ENCODE measurements at regions not wholly inside any gene's neighbourhood (a gene's known extent, or its start where the extent isn't known, plus 50 kb on each side); places are given as distances from the start of the nearest gene placed in this dataset.
A peak's percentile ranks its signal among the peaks of the same experiment; 100 is the strongest.

- Histone ChIP-seq H3K36me3 (no peaks in the 10 kb centered on the region), H3K4me3 (no peak overlapping the region), H3K9ac (no peak overlapping the region), H3K4me2 (no peak overlapping the region), H3K27me3 (no peaks in the 10 kb centered on the region), H4K20me1 (no peaks in the 10 kb centered on the region), H3K9me3 (replicated peaks in 1 of 11) (peaks cover 0 to 6% (median 0%) of the 10 kb centered on the region in 11 experiments; a peak in 6 of 22 replicates), H3K4me1 (no peaks in the 10 kb centered on the region), H3K27ac (no peak overlapping the region)
- no peak for TF ChIP-seq Cebpa-rat (IDR thresholded peaks at IDR 0.05)
Observed at GRCh38 chr13:83943530-83944279, 61.4 kb upstream of the SLITRK1 start.

GRCh38 chr13:83941701-83942335, 59.5 kb upstream of the SLITRK1 start:
- Histone ChIP-seq H3K27me3 (no peaks in the 10 kb centered on the region), H3K4me1 (no peaks in the 10 kb centered on the region), H3K36me3 (no peaks in the 10 kb centered on the region), H3K9ac (no peak overlapping the region), H3K9me3 (replicated peaks in 1 of 11) (peaks cover 0 to 6% (median 0%) of the 10 kb centered on the region in 11 experiments; a peak in 6 of 22 replicates), H3K27ac (peak overlapping the region in 1 of 11 experiments; percentile 1; a peak in 1 of 22 replicates), H3K4me2 (no peak overlapping the region), H4K20me1 (no peaks in the 10 kb centered on the region), H3K4me3 (no peak overlapping the region)
- TF ChIP-seq Cebpa-rat (IDR thresholded peaks at IDR 0.05): no peak

- no peaks in the 10 kb centered on the region for H4K20me1 ChIP-seq
- H3K27me3 ChIP-seq: no peaks in the 10 kb centered on the region
- no peak for TF ChIP-seq Cebpa-rat (IDR thresholded peaks at IDR 0.05)
- H3K4me1 ChIP-seq: no peaks in the 10 kb centered on the region
- peaks cover 0 to 6% (median 0%) of the 10 kb centered on the region in 11 experiments; a peak in 6 of 22 replicates for H3K9me3 ChIP-seq (replicated peaks in 1 of 11)
- no peak overlapping the region for H3K4me2 ChIP-seq
- no peak overlapping the region for H3K9ac ChIP-seq
- no peak overlapping the region for H3K27ac ChIP-seq
- H3K36me3 ChIP-seq: no peaks in the 10 kb centered on the region
- no peak overlapping the region for H3K4me3 ChIP-seq
Observed at GRCh38 chr13:83940742-83941141, 58.5 kb upstream of the SLITRK1 start.

GRCh38 chr13:83937579-83937978, 55.3 kb upstream of the SLITRK1 start:
- no peak overlapping the region for H3K4me2 ChIP-seq
- H3K27me3 ChIP-seq: no peaks in the 10 kb centered on the region
- H3K9ac ChIP-seq: no peak overlapping the region
- no peak overlapping the region for H3K27ac ChIP-seq
- TF ChIP-seq Cebpa-rat (IDR thresholded peaks at IDR 0.05): no peak
- H3K36me3 ChIP-seq: no peaks in the 10 kb centered on the region
- H3K9me3 ChIP-seq (replicated peaks in 1 of 11): peaks cover 0 to 6% (median 0%) of the 10 kb centered on the region in 11 experiments; a peak in 6 of 22 replicates
- H3K4me3 ChIP-seq: no peak overlapping the region
- no peaks in the 10 kb centered on the region for H4K20me1 ChIP-seq
- no peaks in the 10 kb centered on the region for H3K4me1 ChIP-seq

- Histone ChIP-seq H3K9ac (no peak overlapping the region), H4K20me1 (no peaks in the 10 kb centered on the region), H3K36me3 (no peaks in the 10 kb centered on the region), H3K4me2 (no peak overlapping the region), H3K27ac (no peak overlapping the region), H3K4me3 (no peak overlapping the region), H3K4me1 (no peaks in the 10 kb centered on the region), H3K9me3 (replicated peaks in 1 of 11) (no peaks in the 10 kb centered on the region), H3K27me3 (no peaks in the 10 kb centered on the region)
- TF ChIP-seq Cebpa-rat (IDR thresholded peaks at IDR 0.05): no peak
Observed at GRCh38 chr13:83935566-83935965, 53.3 kb upstream of the SLITRK1 start.

All from BLaER1 treated with 17β-estradiol and CSF1 and Interleukin-3, amounts not matched to agents 10 nM and 100 nM (cell line).